DND-41 (cell line): ENCODE measurements at regions not wholly inside any gene's neighbourhood (a gene's known extent, or its start where the extent isn't known, plus 50 kb on each side); places are given as distances from the start of the nearest gene placed in this dataset.

Source experiments
- CTCF ChIP-seq: IDR thresholded peaks from 2 replicates; pipeline ENCODE4 v1.5.1; 2012; ENCODE audit warnings: borderline replicate concordance, low read length, moderate library complexity, mild to moderate bottlenecking; ENCODE audit not compliant: poor library complexity, severe bottlenecking; ENCODE audit errors: extremely low read depth
- EZH2 ChIP-seq: IDR thresholded peaks from 3 replicates; pipeline ENCODE4 v1.6.1; 2012; ENCODE audit warnings: borderline replicate concordance, low read depth, mild to moderate bottlenecking, moderate library complexity, low read length, inconsistent platforms; ENCODE audit not compliant: severe bottlenecking

GRCh38 chr4:32133141-32133540, 1413.0 kb downstream of the PCDH7 start:
- TF ChIP-seq CTCF (no peak), EZH2 (no peak)
